ENCODE measurements at regions not wholly inside any gene's neighbourhood (a gene's known extent, or its start where the extent isn't known, plus 50 kb on each side); places are given as distances from the start of the nearest gene placed in this dataset.

DNA sequence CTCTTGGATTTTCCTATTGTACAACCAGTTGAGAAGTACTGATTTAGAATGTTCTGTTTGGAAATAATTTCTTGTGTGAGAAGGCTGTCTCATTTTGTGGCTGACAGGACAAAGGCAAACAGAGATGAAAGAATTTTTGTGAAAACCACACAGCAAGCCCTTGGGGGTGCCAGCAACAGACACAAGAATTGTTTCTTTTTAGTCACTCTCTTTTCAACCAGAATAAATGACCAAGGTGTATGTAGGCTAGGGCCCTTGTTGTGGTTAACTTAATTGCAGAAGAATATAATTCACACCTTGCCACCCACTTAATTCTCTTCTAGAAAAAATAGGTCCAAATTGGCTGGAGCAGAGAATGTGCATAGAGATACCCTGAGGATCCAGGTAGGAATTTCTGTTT is 329.4 kb upstream of the TBC1D5 start:
- no peak overlapping the region for H3K27ac Mint-ChIP-seq (ENCODE audit: unreplicated experiment)

DNA sequence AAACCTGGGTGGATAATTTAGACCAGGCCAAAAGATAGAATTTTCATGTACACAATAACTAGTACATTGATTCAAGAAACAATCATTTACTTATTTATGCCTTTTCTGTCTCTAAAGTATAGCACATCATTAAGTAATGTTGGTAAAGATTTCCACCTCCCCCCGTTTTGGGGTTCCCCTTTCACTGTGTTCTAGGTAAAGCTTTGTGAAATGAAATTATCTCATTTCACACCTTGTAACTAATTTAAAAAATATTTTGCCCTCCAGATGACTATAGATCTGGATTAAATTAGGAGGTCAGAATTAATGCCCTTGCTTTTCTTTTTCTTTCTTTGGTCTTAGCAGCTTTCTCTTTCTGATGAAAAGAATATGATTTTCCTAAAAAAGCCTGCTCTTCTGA is 328.5 kb upstream of the TBC1D5 start:
- TF ChIP-seq, protein P1, sequence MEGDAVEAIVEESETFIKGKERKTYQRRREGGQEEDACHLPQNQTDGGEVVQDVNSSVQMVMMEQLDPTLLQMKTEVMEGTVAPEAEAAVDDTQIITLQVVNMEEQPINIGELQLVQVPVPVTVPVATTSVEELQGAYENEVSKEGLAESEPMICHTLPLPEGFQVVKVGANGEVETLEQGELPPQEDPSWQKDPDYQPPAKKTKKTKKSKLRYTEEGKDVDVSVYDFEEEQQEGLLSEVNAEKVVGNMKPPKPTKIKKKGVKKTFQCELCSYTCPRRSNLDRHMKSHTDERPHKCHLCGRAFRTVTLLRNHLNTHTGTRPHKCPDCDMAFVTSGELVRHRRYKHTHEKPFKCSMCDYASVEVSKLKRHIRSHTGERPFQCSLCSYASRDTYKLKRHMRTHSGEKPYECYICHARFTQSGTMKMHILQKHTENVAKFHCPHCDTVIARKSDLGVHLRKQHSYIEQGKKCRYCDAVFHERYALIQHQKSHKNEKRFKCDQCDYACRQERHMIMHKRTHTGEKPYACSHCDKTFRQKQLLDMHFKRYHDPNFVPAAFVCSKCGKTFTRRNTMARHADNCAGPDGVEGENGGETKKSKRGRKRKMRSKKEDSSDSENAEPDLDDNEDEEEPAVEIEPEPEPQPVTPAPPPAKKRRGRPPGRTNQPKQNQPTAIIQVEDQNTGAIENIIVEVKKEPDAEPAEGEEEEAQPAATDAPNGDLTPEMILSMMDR (IDR thresholded peaks at IDR 0.05; ENCODE audit: partially characterized antibody, unreplicated experiment): no peak
- Mint-ChIP-seq H3K9me3 (ENCODE audit: unreplicated experiment) (no peaks in the 10 kb centered on the region), H3K4me3 (ENCODE audit: unreplicated experiment) (no peak overlapping the region), H3K4me1 (ENCODE audit: low read depth, unreplicated experiment) (no peaks in the 10 kb centered on the region), H3K36me3 (ENCODE audit: unreplicated experiment) (no peaks in the 10 kb centered on the region), H3K27ac (ENCODE audit: unreplicated experiment) (no peak overlapping the region), H3K27me3 (ENCODE audit: unreplicated experiment) (no peaks in the 10 kb centered on the region)
- no peak for DNase-seq

More for the DNA sequence above, 329.4 kb upstream of the TBC1D5 start:
- DNase-seq: no peak
- Mint-ChIP-seq H3K27me3 (ENCODE audit: unreplicated experiment) (no peaks in the 10 kb centered on the region), H3K4me3 (ENCODE audit: unreplicated experiment) (no peak overlapping the region), H3K9me3 (ENCODE audit: unreplicated experiment) (no peaks in the 10 kb centered on the region), H3K4me1 (ENCODE audit: low read depth, unreplicated experiment) (no peaks in the 10 kb centered on the region), H3K36me3 (ENCODE audit: unreplicated experiment) (no peaks in the 10 kb centered on the region)
- TF ChIP-seq, protein P1 (IDR thresholded peaks at IDR 0.05; ENCODE audit: partially characterized antibody, unreplicated experiment): no peak

GRCh38 chr3:18070231-18070630 is 327.8 kb upstream of the TBC1D5 start:
- Mint-ChIP-seq H3K27me3 (ENCODE audit: unreplicated experiment) (no peaks in the 10 kb centered on the region), H3K4me1 (ENCODE audit: low read depth, unreplicated experiment) (no peaks in the 10 kb centered on the region), H3K36me3 (ENCODE audit: unreplicated experiment) (no peaks in the 10 kb centered on the region), H3K9me3 (ENCODE audit: unreplicated experiment) (no peaks in the 10 kb centered on the region), H3K27ac (ENCODE audit: unreplicated experiment) (no peak overlapping the region), H3K4me3 (ENCODE audit: unreplicated experiment) (no peak overlapping the region)
- DNase-seq: no peak
- TF ChIP-seq, protein P1 (IDR thresholded peaks at IDR 0.05; ENCODE audit: partially characterized antibody, unreplicated experiment): no peak

- Mint-ChIP-seq H3K27ac (ENCODE audit: unreplicated experiment) (no peak overlapping the region), H3K36me3 (ENCODE audit: unreplicated experiment) (no peaks in the 10 kb centered on the region), H3K27me3 (ENCODE audit: unreplicated experiment) (no peaks in the 10 kb centered on the region), H3K9me3 (ENCODE audit: unreplicated experiment) (no peaks in the 10 kb centered on the region), H3K4me3 (ENCODE audit: unreplicated experiment) (no peak overlapping the region), H3K4me1 (ENCODE audit: low read depth, unreplicated experiment) (no peaks in the 10 kb centered on the region)
- TF ChIP-seq, protein P1 (IDR thresholded peaks at IDR 0.05; ENCODE audit: partially characterized antibody, unreplicated experiment): no peak
- DNase-seq: no peak
Measured at GRCh38 chr3:18069568-18069967, 327.1 kb upstream of the TBC1D5 start.

- no peaks in the 10 kb centered on the region for H3K9me3 Mint-ChIP-seq (ENCODE audit: unreplicated experiment)
- H3K4me1 Mint-ChIP-seq (ENCODE audit: low read depth, unreplicated experiment): no peaks in the 10 kb centered on the region
- H3K36me3 Mint-ChIP-seq (ENCODE audit: unreplicated experiment): peaks cover 7% of the 10 kb centered on the region
- no peak overlapping the region for H3K27ac Mint-ChIP-seq (ENCODE audit: unreplicated experiment)
- no peak overlapping the region for H3K4me3 Mint-ChIP-seq (ENCODE audit: unreplicated experiment)
- TF ChIP-seq, protein P1 (IDR thresholded peaks at IDR 0.05; ENCODE audit: partially characterized antibody, unreplicated experiment): no peak
- no peaks in the 10 kb centered on the region for H3K27me3 Mint-ChIP-seq (ENCODE audit: unreplicated experiment)
- DNase-seq: no peak
Measured at GRCh38 chr3:18066899-18067582, 324.6 kb upstream of the TBC1D5 start.

Data from glutamatergic neuron (in vitro differentiated cells).